OCI-LY1 (cell line): ENCODE measurements at regions not wholly inside any gene's neighbourhood (a gene's known extent, or its start where the extent isn't known, plus 50 kb on each side); places are given as distances from the start of the nearest gene placed in this dataset.

ENCODE experiments used
- EZH2 ChIP-seq: fragments of 200-600 bp; sonication (generic), shearing (Covaris generic); IDR thresholded peaks from 2 replicates; pipeline ENCODE4 v1.8.0; 2017; ENCODE audit warnings: borderline replicate concordance, mixed run types, mild to moderate bottlenecking, antibody characterized with exemption, low read length, moderate library complexity, mixed read lengths
- TF ChIP-seq, protein P1 (sequence below): fragments of 200-600 bp; sonication (generic), shearing (Covaris generic); IDR thresholded peaks from 2 replicates; pipeline ENCODE4 v1.5.1; 2017; ENCODE audit warnings: mild to moderate bottlenecking, antibody characterized with exemption, low read length, moderate library complexity, mixed read lengths

DNA sequence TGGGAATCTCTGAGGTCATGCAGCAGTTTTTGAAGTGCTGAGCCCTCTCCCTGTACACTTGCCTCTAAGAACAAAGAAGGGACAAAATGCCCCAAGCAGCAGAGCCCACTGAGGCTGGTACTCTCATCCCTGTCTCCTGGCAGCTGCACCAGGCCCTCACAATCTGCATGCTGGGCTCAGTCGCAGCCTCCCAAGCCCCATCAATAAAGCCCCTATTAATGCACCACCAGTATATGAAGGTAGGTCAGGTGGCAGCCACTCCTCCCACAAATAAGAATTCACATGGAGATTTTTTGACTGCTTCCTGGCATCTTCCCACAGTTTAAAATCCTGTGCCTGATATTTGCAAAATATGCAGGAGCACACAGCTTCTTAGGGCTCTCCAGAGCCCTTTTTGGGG is 181.2 kb upstream of the PALMD start:
- no peak for TF ChIP-seq EZH2
- TF ChIP-seq, protein P1, sequence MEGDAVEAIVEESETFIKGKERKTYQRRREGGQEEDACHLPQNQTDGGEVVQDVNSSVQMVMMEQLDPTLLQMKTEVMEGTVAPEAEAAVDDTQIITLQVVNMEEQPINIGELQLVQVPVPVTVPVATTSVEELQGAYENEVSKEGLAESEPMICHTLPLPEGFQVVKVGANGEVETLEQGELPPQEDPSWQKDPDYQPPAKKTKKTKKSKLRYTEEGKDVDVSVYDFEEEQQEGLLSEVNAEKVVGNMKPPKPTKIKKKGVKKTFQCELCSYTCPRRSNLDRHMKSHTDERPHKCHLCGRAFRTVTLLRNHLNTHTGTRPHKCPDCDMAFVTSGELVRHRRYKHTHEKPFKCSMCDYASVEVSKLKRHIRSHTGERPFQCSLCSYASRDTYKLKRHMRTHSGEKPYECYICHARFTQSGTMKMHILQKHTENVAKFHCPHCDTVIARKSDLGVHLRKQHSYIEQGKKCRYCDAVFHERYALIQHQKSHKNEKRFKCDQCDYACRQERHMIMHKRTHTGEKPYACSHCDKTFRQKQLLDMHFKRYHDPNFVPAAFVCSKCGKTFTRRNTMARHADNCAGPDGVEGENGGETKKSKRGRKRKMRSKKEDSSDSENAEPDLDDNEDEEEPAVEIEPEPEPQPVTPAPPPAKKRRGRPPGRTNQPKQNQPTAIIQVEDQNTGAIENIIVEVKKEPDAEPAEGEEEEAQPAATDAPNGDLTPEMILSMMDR: no peak
